Right cardiac atrium (tissue), 5 donors: ENCODE measurements at regions not wholly inside any gene's neighbourhood (a gene's known extent, or its start where the extent isn't known, plus 50 kb on each side); places are given as distances from the start of the nearest gene placed in this dataset.
"Not testable (repeated sequence)": the region's sequence is repeated elsewhere in the genome, so short reads cannot be mapped to it uniquely, and the experiment has no call there.

ENCODE experiments used
- ATAC-seq, 2 donors: fragments of 200-7000 bp; cut with Tn5 transposase; one replicate each; pipeline versions ENCODE4 v1.8.0 to v1.9.1; 2020; ENCODE audit warnings: moderate library complexity in 2 of 2, mild to moderate bottlenecking in 1 of 2
- DNase-seq, 3 donors: peaks; one replicate each; pipeline ENCODE4 v3.0.0-alpha.2; 2020
- H3K27ac ChIP-seq: one replicate; pipeline ENCODE4 v1.5.1; 2013; ENCODE audit warnings: mild to moderate bottlenecking, low read length, control low read depth, moderate library complexity
- H3K27me3 ChIP-seq: one replicate; pipeline ENCODE4 v1.6.1; 2013; ENCODE audit not compliant: control insufficient read depth, insufficient read depth
- H3K4me1 ChIP-seq: one replicate; pipeline ENCODE4 v1.6.1; 2013; ENCODE audit warnings: low read length; ENCODE audit not compliant: control insufficient read depth, insufficient read depth
- H3K4me3 ChIP-seq: one replicate; pipeline ENCODE4 v1.5.1; 2013; ENCODE audit warnings: low read length, control low read depth
- H3K9me3 ChIP-seq: one replicate; pipeline ENCODE4 v1.6.1; 2013; ENCODE audit warnings: low read length; ENCODE audit not compliant: control insufficient read depth
- WGBS: extraction: QIAGEN DNeasy Blood & Tissue Kit; methylation state at CpG from one replicate; pipeline ENCODE4 v1.1.7; 2013; 5-methylcytosine and 5-hydroxymethylcytosine counted together
- intact Hi-C, 4 donors: fragments of 100-400 bp; cut with DNase I; formaldehyde crosslinking; loops; one replicate each; pipeline versions ENCODE4 v1.11.0 to v1.14.0; 2022 to 2023
- donor health status: healthy with polysubstance abuse.
- donor health status: DM: no; HTN: yes; CAD: no.
- donor health status: DM: no; HTN: no; CAD: no.
- donor health status: DM: no; HTN: yes; CAD: no; lungs with severe emphysema.
- donor health status: DM: yes; HTN: yes; CAD: no.

- 71% methylated on average over 11 of the region's 11 CpGs for WGBS
- intact Hi-C loops: no loop called here
- DNase-seq: no peak
Observed at GRCh38 chr3:126292318-126293070, 64.7 kb downstream of the KLF15 start.

GRCh38 chr3:126291537-126291936, 65.7 kb downstream of the KLF15 start:
- H3K4me1 ChIP-seq: no peaks in the 10 kb centered on the region
- intact Hi-C loops: no loop called here
- H3K4me3 ChIP-seq: no peak overlapping the region
- no peak overlapping the region for H3K27ac ChIP-seq
- H3K9me3 ChIP-seq: no peaks in the 10 kb centered on the region
- no peak for DNase-seq
- no peak for ATAC-seq
- H3K27me3 ChIP-seq: no peaks in the 10 kb centered on the region
- WGBS: 81% methylated on average over 8 of the region's 8 CpGs

More at GRCh38 chr3:126292318-126293070, 64.7 kb downstream of the KLF15 start:
- no peaks in the 10 kb centered on the region for H3K9me3 ChIP-seq
- H3K4me3 ChIP-seq: no peak overlapping the region
- ATAC-seq: no peak
- H3K27ac ChIP-seq: no peak overlapping the region
- H3K4me1 ChIP-seq: no peaks in the 10 kb centered on the region
- H3K27me3 ChIP-seq: no peaks in the 10 kb centered on the region

- ATAC-seq: no peak
- intact Hi-C loops: no loop called here
- H3K27me3 ChIP-seq: no peaks in the 10 kb centered on the region
- no peak for DNase-seq
- H3K4me1 ChIP-seq: no peaks in the 10 kb centered on the region
- no peak overlapping the region for H3K4me3 ChIP-seq
- 81% methylated on average over 6 of the region's 6 CpGs for WGBS
- H3K27ac ChIP-seq: no peak overlapping the region
- no peaks in the 10 kb centered on the region for H3K9me3 ChIP-seq
Observed at GRCh38 chr3:126291061-126291460, 66.1 kb downstream of the KLF15 start.

- intact Hi-C loops: no loop called here
- 39% methylated on average over 1 of the region's 1 CpG for WGBS
Observed at GRCh38 chr3:126290325-126290724, 66.9 kb downstream of the KLF15 start.

GRCh38 chr3:126289096-126289495, 68.1 kb downstream of the KLF15 start:
- Histone ChIP-seq H3K27me3 (no peaks in the 10 kb centered on the region), H3K27ac (no peak overlapping the region), H3K4me3 (no peak overlapping the region), H3K4me1 (no peaks in the 10 kb centered on the region), H3K9me3 (no peaks in the 10 kb centered on the region)
- ATAC-seq (no peak), DNase-seq (no peak)
- intact Hi-C loops: no loop called here
- WGBS: 62% methylated on average over 1 of the region's 1 CpG

More at GRCh38 chr3:126290325-126290724, 66.9 kb downstream of the KLF15 start:
- ATAC-seq (no peak), DNase-seq (no peak)
- H3K4me1 ChIP-seq: no peaks in the 10 kb centered on the region
- no peaks in the 10 kb centered on the region for H3K27me3 ChIP-seq
- H3K4me3 ChIP-seq: no peak overlapping the region
- no peak overlapping the region for H3K27ac ChIP-seq
- no peaks in the 10 kb centered on the region for H3K9me3 ChIP-seq

GRCh38 chr3:126288314-126288713, 68.9 kb downstream of the KLF15 start:
- Histone ChIP-seq H3K27me3 (no peaks in the 10 kb centered on the region), H3K27ac (peak overlapping the region; percentile 74), H3K9me3 (no peaks in the 10 kb centered on the region), H3K4me1 (no peaks in the 10 kb centered on the region), H3K4me3 (no peak overlapping the region)
- ATAC-seq (peak; percentile 79 to 83), DNase-seq (peak; percentile 75 to 88 (median 85))
- WGBS: 47% methylated on average over 20 of the region's 20 CpGs
- intact Hi-C loops: no loop called here

GRCh38 chr3:126287536-126288241, 69.5 kb downstream of the KLF15 start:
- H3K4me3 ChIP-seq: peak overlapping the region; percentile 37
- DNase-seq (peak; percentile 82 to 91 (median 87)), ATAC-seq (peak; percentile 94 to 95)
- no peaks in the 10 kb centered on the region for H3K9me3 ChIP-seq
- H3K27ac ChIP-seq: peak overlapping the region; percentile 74
- H3K27me3 ChIP-seq: no peaks in the 10 kb centered on the region
- intact Hi-C loops: no loop called here
- no peaks in the 10 kb centered on the region for H3K4me1 ChIP-seq
- 5% methylated on average over 39 of the region's 39 CpGs for WGBS

GRCh38 chr3:126287171-126287535, 70.1 kb downstream of the KLF15 start:
- H3K4me1 ChIP-seq: no peaks in the 10 kb centered on the region
- intact Hi-C loops: no loop called here
- H3K27me3 ChIP-seq: no peaks in the 10 kb centered on the region
- H3K9me3 ChIP-seq: no peaks in the 10 kb centered on the region
- H3K4me3 ChIP-seq: peak overlapping the region; percentile 37
- DNase-seq (no peak), ATAC-seq (no peak)
- H3K27ac ChIP-seq: peak overlapping the region; percentile 74
- 12% methylated on average over 7 of the region's 7 CpGs for WGBS

GRCh38 chr3:126285369-126285768, 71.8 kb downstream of the KLF15 start:
- DNase-seq (no peak), ATAC-seq (no peak)
- intact Hi-C loops: no loop called here
- Histone ChIP-seq H3K4me1 (no peaks in the 10 kb centered on the region), H3K4me3 (no peak overlapping the region), H3K9me3 (no peaks in the 10 kb centered on the region), H3K27ac (no peak overlapping the region), H3K27me3 (no peaks in the 10 kb centered on the region)
- WGBS: 97% methylated on average over 2 of the region's 2 CpGs

GRCh38 chr3:126284258-126284904, 72.8 kb downstream of the KLF15 start:
- no peaks in the 10 kb centered on the region for H3K27me3 ChIP-seq
- no peak overlapping the region for H3K4me3 ChIP-seq
- no peaks in the 10 kb centered on the region for H3K9me3 ChIP-seq
- DNase-seq (no peak), ATAC-seq (no peak)
- WGBS: 93% methylated on average over 9 of the region's 9 CpGs
- H3K27ac ChIP-seq: no peak overlapping the region
- H3K4me1 ChIP-seq: no peaks in the 10 kb centered on the region
- intact Hi-C loops: no loop called here

GRCh38 chr3:126283651-126284050, 73.6 kb downstream of the KLF15 start:
- 93% methylated on average over 2 of the region's 2 CpGs for WGBS
- H3K9me3 ChIP-seq, ATAC-seq, H3K4me1 ChIP-seq, H3K27me3 ChIP-seq, DNase-seq, intact Hi-C loops, H3K4me3 ChIP-seq, H3K27ac ChIP-seq: not testable (repeated sequence)
